Sigmoid colon (tissue), 4 donors: ENCODE measurements at regions not wholly inside any gene's neighbourhood (a gene's known extent, or its start where the extent isn't known, plus 50 kb on each side); places are given as distances from the start of the nearest gene placed in this dataset.

Experiments used
- POLR2A ChIP-seq, 2 donors: fragments of 450-650 bp; IDR thresholded peaks; one replicate each; pipeline ENCODE4 v1.6.1; 2016; ENCODE audit warnings: antibody characterized with exemption in 2 of 2, mild to moderate bottlenecking in 2 of 2, moderate library complexity in 2 of 2
- POLR2AphosphoS5 ChIP-seq, 4 donors: sonication (generic); formaldehyde crosslinking; IDR thresholded peaks; one replicate each; pipeline ENCODE4 v1.6.1; 2017; ENCODE audit warnings: antibody characterized with exemption in 4 of 4
- TF ChIP-seq, protein P1 (sequence below), 4 experiments: fragments of 450-650 bp in 3 of 4; fragments of 200-600 bp in 1 of 4; IDR thresholded peaks; one replicate each; pipeline ENCODE4 v1.5.1; 2016 to 2019; ENCODE audit warnings: antibody characterized with exemption in 4 of 4, mild to moderate bottlenecking in 3 of 4, moderate library complexity in 2 of 4

DNA sequence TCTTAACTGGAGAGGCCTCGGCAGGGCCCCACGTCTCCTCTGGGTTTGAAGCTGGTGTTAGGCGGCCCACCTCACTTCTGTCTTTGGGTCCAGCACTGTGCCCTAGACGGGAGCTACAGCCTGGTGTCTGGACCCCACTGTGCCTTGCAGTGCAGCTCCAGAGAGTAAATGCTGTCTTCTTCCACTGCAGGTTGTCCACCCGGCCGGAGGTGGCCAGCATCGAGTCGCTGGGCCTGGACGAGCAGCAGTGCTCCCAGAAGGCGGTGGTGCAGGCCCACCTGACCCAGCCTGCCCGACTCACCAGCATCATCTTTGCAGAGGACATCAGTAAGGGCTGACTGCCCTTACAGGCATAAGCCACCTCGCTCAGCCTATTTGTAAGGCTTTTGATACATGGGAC lies 53.1 kb upstream of the TAMM41 start:
- TF ChIP-seq POLR2AphosphoS5 (IDR thresholded peaks at IDR 0.05) (no peak), POLR2A (IDR thresholded peaks at IDR 0.05) (no peak)
- TF ChIP-seq, protein P1, sequence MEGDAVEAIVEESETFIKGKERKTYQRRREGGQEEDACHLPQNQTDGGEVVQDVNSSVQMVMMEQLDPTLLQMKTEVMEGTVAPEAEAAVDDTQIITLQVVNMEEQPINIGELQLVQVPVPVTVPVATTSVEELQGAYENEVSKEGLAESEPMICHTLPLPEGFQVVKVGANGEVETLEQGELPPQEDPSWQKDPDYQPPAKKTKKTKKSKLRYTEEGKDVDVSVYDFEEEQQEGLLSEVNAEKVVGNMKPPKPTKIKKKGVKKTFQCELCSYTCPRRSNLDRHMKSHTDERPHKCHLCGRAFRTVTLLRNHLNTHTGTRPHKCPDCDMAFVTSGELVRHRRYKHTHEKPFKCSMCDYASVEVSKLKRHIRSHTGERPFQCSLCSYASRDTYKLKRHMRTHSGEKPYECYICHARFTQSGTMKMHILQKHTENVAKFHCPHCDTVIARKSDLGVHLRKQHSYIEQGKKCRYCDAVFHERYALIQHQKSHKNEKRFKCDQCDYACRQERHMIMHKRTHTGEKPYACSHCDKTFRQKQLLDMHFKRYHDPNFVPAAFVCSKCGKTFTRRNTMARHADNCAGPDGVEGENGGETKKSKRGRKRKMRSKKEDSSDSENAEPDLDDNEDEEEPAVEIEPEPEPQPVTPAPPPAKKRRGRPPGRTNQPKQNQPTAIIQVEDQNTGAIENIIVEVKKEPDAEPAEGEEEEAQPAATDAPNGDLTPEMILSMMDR (IDR thresholded peaks at IDR 0.05), result no peak
